GM18502 (cell line): ENCODE measurements at regions not wholly inside any gene's neighbourhood (a gene's known extent, or its start where the extent isn't known, plus 50 kb on each side); places are given as distances from the start of the nearest gene placed in this dataset.
"Not testable (repeated sequence)": the region's sequence is repeated elsewhere in the genome, so short reads cannot be mapped to it uniquely, and the experiment has no call there.

Source experiments
- ATAC-seq: cut with Tn5 transposase; IDR thresholded peaks from one replicate; pipeline ENCODE4 v1.9.1; 2021; ENCODE audit warnings: mild to moderate bottlenecking; ENCODE audit not compliant: unreplicated experiment, poor library complexity

DNA sequence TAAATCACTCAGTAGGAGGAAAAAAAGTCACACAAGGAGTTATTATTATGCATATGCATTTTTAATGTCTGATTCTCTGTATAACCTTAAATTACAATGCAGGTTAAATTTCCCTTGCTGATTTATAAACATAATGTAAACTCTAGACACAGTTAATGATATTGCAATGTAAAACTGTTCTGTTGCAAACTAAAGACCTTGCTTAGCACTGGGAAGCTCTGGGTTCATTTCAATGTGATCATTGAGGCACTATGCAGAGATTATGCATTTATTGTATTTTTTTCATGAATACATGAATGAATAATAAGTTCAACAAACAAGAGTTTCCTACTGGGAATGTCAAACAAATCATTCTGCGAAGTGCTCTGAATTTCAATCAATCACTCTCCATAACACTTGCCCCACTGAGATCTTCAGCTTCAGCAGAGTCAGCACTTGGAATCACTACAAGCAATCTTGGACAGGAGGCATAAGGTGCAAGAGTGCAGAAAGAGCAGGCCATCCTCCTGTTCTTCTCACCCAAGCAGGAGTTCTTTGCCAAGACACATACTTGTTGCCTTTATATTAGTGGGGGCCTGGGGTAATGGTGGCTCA is 232.1 kb downstream of the CSNK1G3 start:
- no peak for ATAC-seq

DNA sequence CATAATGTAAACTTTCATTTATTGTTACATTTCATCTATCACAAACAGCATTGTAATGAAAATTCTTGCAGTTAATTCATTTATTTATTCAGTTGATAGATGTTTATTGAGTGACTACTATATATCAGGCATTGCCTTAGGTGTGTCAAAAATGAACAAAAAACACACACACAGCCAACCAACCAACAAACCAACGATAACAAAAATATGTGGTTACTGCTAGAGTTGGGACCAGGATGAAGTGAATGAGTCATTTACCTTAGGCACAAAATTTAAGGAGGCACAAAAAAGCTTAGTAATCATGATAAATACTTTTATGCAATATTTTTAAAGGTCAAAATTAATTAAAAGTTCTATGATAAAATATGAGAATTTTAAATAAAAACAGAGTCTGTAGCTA is 223.4 kb downstream of the CSNK1G3 start:
- ATAC-seq: no peak

DNA sequence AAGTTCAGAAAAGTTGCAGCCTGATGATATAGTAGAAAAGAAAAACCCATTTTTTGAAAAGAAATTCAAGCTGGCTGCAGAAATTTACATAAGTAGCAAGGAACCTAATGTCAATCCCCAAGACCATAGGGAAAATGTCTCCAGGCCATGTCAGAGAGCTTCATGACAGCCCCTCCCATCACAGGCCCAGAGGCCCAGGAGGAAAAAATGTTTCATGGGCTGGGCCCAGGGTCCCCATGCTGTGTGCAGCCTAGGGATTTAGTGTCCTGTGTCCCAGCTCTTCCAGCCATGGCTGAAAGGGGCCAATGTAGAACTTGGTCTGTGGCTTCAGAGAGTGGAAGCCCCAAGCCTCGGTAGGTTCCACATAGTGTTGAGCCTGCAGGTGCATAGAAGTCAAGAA is 220.3 kb downstream of the CSNK1G3 start:
- no peak for ATAC-seq

DNA sequence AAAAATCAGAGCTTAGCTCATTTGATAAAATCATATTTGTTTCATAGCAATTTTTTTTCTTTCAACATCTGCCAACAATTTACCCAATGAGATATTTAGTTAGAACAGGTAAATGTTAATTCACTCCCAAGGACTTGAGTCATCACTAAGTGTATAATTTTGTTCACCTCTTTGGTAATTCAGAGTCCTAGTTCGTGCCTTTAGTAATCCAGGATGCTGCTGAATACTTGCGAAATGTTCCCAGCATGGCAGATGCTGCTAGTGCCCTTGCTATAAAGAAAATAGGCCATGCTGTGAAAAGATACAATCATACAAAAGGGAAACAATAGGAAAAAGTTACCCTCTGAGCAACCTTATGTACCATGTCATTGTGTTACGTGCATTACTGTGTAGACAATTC is 210.5 kb downstream of the CSNK1G3 start:
- ATAC-seq: no peak

DNA sequence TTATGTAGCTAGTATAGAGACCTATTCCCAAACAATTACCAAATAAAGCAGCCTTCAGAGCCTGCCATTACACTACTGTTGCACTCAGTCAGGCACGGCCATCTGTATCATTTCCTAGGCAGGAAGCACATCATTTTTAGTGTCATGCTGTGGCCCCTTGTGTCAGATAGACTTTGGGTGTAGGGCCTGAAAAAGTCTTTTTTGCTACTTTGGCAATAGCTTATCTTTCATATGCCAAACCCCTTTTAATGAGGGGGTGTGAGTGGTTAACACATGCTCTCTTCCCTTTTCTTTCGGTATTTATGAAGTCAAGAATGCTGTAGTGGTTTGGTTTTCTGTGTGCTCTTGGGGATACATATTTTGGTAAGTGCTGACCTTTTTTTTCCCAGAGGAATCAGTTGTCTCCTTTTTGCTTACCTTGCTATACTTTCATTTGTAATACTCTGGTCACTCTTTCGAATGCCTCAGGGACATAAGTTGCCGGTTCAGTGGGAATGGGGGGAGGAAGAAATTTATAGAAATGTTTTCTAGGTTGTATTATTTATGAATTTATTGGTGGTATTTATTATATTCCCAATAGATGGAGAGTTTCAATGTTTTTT is 209.8 kb downstream of the CSNK1G3 start:
- ATAC-seq: no peak

DNA sequence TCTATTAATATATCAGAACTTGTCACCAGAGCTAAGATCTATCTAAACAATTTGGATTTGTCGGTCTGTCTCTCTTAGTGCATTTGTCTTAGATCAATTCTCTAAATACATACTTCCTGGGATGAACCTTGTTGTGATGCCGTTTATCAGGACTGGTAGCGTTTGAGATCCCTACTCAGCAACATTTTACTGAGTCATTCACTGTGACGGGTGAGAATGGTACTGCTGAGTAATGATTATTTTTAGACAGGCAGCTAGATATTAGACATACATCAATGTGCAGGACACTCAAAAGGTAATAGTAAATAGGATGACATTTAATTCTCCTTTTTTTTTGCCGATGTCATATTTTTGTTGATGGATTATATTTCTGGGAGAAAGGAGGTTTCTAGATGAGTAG is 209.0 kb downstream of the CSNK1G3 start:
- no peak for ATAC-seq

DNA sequence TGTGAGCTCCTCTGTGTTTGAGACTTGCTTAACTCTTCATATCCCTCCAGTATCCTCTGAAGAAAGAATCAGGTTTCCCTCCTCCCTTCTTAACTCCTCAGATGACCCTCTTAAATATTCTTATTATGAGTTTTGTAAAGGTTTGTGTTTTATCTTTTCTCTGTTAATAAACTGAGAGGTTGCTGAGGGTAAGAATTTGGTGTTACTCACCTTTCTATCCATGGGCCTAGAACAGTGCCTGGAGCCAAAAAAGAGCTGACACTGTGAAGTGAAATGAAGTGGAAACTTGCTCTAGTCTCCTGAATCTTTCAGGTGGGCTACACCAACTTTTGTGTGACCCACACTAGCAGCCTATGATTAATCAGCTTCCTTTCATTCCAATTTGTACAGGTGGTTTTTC is 208.4 kb downstream of the CSNK1G3 start:
- no peak for ATAC-seq

DNA sequence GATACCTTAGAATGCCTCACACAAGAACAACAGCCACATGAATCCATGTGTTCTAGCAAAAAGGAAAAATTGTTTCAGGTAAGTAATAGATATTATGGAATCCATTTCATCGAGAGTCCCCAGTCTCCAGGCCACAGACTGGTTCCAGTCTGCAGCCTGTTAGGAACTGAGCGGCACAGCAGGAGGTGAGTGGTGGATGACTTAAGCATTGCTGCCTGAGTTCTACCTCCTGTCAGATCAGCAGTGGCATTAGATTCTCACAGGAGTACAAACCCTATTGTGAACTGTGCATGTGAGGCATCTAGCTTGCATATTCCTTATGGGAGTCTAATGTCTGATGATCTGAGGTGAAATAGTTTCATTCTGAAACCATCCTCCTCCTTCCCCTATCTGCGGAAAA is 207.0 kb downstream of the CSNK1G3 start:
- ATAC-seq: no peak

DNA sequence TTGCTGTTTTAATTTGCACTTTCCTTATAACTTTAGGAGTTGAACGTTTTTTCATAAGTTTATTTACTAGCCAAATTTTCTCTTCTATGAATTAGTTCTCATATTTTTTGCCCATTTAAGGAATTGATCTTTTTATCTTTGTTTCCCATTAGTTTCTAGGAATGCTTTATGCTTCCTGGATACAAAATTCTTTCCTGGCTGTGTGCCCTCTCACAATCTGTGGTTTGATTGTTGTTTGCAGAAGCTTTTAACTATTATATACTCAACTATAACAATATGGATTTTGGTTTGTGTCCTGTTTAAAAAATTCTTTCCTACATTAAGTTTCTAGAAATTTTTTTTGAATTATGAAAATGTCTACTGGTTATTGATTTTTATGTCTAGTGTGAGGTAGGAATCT is 206.3 kb downstream of the CSNK1G3 start:
- no peak for ATAC-seq

DNA sequence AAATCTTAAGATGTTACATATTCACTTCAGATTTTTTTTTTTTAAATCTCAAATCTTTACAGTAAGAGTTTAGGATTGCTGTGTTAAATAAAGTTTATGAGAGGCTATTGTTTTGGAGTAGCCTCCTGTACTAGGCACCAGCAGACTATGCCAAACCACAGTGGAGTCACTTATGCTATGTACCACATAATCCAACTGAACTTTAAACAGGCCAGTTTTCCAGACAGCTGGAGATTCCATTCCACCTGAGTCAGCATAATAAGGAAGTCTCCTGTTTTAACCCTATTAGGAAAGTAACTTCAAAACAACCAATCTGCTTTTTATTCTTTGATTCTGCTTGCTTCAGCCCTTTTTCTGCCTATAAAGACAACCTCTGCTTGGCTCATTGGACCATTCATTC is 205.2 kb downstream of the CSNK1G3 start:
- no peak for ATAC-seq

DNA sequence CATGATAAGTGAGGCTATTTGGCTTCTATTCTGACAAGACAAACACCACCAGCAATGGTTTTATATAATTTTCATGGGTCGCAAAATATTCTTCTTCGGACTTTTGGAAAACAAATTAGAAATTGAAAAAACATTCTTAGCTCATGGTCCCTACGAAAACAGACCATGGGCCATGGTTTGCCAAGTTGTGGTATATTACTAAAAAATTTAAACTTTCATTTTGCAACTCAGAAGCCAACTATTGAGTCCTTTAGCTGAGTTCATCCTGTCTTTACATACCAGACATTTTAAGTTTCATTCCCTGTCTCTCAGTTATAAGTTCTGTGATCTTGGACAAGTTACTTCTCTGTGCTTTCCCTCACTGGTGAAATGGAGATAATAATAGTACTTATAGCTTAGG is 198.1 kb downstream of the CSNK1G3 start:
- ATAC-seq: no peak

DNA sequence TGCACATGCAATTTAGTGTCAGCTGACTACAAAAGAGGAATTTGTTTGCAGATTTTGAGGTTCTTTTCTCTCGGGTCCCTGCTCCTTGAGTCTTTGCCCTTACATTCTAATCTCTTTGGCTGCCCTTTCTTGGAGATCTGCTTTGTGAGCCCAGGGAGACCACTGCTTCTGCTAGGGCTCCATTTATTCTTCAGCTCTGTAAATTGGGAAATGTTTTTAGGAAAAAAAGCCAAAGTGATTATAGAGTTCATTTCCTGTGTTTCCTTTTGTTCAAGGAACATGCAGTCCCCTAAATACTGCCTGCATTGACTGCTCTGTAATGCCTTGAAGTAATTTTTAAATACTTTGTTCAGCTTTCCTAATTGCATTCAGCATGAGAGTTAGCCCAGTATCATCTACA is 197.4 kb downstream of the CSNK1G3 start:
- ATAC-seq: no peak

DNA sequence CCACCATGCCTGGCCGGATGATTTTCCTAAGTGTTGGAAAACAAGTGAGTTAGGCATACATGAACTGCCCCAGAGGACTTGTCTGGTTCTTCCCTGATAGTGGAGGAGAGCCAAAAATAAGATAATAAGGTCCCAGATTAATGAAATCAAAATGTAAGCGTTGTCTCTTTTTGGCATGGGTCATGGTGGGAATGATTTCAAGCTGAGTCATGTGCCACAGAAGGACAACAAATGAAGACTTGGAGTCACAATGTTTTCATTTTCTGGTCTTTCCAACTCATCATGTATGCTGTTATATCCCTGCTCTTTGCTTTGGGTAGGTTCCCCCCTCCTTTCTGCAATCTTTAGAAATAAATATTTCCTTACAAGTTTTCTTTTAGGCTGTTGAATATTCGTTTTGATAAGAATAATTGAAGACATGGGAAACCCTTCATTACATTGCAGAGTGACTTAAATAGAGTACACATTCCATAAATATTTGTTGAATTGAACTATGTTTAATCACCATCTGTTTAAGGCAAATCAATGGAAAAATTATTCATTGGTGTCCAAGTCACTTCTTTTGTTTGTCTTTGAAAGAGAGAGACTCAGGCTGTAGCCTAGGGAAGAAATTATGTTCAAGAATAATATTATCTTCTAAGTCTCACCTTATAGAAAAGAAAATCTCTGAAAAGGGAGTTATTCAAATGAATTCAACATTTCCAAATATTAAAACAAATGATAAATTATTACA is 196.3 kb downstream of the CSNK1G3 start:
- no peak for ATAC-seq

DNA sequence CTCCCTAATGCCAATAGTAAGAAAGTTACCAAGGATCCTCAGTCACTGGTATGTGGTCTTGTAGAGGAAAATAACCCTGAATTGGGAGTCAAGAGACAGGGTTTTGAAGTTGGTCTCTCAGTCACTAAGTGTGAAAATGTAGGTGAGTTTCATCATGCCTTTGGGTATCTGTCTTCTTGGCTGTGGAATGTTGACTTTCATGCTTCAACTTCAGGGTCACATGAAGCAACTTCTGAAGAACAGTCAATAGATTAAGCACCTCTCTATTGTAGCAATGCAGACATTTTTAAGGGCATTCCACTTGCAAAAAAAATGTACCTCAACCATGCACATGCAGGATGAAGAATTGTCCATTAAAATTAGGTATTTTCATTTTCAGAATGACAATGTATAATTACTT is 194.6 kb downstream of the CSNK1G3 start:
- no peak for ATAC-seq

DNA sequence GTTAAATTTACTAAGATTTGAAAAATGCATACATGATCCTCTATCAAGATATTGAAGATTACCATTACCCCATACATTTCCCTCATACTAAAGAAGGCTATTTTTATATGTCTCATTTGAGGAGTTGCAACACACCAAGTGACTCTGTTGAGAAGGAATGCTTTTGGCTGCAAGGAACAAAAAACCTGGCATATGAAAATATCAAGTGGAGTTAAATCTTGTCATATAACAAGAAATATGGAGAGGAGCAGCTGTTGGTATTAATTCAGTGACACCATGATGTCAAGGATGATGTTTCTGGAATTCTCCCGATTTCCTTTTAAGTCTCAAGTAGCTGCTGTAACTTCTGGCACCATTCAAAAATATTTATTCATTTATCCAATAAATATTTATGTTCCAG is 193.8 kb downstream of the CSNK1G3 start:
- no peak for ATAC-seq

DNA sequence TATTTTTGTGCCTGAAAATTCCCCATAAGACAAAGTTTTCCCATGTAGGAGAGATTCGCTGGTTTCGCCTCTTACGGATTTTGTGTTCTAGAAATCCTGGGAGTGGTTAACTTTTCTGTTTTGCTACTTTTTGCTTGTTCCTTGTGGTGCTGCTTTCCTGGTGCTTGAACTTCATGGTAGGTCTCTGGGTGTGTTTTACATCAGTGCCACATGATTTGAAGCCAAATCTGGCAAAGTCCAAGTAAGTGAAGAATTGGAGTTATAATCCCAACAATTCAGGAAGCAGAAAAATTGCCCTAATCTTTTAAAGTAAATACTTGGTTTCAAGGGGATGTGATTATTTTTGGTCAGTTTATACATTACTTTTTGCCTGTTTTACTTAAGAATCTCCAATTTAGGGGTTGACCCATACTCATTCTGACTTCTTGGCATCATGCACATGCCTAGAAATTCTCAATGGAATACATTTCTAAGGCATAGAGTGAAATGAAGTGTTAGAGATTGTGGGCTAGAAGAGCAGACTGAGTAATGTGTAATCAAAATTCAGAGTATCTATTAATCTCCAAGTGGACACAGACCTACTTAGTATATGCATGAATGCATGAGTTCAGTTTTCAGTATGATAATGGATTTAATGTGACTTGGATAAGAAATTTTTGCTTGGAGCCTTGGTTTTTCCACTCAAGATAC is 189.7 kb downstream of the CSNK1G3 start:
- no peak for ATAC-seq

DNA sequence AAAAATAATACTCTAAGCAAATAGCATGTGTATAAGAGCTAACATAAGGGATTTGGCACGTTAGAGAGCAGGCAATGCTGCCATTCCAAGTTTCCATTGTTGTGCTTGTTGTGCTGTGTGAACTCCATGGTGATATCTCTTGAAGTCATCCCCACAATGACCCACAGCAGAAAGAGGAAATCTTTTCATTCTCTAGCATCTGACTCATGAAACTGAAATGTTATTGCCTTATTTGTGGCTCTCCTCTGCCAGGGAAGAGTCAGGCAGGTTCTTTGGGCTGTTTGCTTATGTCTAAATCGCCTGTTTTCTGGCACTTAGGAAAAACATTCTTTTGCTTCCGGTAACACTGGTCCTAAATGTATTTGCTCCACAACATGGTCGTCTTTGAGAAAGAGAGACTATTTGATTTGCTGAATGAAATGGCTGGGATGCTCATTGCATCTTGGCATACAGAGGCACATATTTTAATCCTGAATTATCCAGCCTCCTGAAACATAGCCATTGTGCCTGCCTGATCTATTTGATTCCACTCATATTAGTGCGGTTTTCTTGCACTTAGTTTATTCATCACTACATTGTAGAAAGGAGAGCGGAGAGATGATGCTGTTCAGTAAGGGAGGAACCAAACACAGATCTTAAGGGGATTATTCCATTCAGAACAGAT is 188.8 kb downstream of the CSNK1G3 start:
- ATAC-seq: no peak

DNA sequence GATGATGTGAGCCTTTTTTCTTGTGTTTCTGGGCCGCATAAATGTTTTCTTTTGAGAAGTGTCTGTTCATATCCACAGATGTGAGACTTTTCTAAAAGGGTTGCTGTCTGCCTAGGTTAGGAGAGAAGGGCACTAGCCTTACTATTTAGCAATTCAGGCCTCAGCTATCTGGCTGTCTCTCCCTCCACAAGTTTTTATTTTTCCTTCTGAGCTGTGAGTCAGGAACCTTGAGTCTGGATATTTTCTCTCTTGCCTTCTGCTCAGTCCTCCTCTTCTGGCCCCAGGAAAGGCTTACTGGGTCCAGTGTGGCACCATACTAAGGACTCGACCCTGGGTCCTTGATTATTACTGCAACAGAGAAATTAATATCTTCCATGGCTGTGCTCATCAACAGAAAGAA is 187.6 kb downstream of the CSNK1G3 start:
- no peak for ATAC-seq

DNA sequence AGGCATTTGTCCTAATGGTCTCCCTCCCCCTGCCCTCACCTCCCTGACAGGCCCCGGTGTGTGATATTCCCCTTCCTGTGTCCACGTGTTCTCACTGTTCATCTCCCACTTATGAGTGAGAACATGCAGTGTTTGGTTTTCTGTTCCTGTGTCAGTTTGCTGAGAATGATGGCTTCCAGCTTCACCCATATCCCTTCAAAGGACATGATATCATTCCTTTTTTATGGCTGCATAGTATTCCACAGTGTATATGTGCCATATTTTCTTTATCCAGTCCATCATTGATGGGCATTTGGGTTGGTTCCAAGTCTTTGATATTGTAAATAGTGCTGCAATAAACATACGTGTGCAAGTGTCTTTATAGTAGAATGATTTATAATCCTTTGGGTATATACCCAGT is 187.0 kb downstream of the CSNK1G3 start:
- ATAC-seq: not testable (repeated sequence)

DNA sequence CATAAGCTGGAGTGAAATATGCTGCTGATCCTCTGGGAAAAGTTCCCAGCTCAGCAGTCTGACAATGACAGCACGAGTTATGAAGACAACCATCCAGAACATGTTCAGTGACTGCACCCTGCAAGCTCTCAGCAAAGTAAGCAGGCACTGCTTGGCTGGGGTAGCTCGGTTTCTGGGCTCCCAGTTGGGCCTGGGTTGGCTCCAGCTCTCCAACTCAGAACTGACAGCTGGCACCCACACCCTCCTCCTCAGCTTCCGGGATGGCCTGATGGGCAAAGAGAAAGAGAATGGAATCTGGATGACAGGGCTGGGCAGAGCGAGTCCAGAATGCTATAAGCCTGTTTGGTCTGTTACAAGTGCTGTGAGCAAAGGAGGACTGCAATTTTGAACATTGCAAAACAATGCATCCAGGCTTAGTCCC is 185.0 kb downstream of the CSNK1G3 start:
- ATAC-seq: no peak

DNA sequence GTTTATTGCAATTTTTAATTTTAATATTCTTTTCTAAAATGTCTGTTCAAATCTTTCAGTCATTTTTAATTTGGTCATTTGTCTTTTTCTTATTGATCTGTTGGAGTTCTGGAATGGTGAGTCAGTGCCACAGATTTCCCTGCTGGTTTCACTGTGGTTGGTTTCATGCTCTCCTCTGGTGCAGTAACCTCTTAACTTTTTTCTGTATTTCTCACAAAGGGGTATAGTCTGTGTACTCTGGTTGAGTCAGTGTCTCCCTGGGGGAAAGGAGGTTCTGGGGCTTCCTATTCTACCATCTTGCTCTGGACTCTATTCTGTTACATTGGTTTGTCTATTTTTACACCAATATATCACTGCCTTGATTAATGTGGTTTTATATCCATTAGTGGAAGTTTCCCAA is 178.8 kb downstream of the CSNK1G3 start:
- no peak for ATAC-seq
